AG04450 (cell line): ENCODE measurements at regions not wholly inside any gene's neighbourhood (a gene's known extent, or its start where the extent isn't known, plus 50 kb on each side); places are given as distances from the start of the nearest gene placed in this dataset.

Experiments
- CTCF ChIA-PET: fragments of 300-600, 350-600 bp; formaldehyde crosslinking; extraction: SDS; loops from one replicate; lab custom pipeline; 2022; ENCODE audit warnings: antibody characterized with exemption, inconsistent platforms; lab: Charles Lee
- POLR2A ChIA-PET: fragments of 350-600 bp; formaldehyde crosslinking; extraction: SDS; loops from one replicate; lab custom pipeline; 2021; ENCODE audit warnings: antibody characterized with exemption, inconsistent platforms; lab: Yijun Ruan, JAX
- DNase-seq: peaks from one replicate; pipeline ENCODE4 v3.0.0-alpha.2; 2011; ENCODE audit warnings: low read depth, low spot score
- H3K27ac ChIP-seq: one replicate; pipeline ENCODE4 v1.5.1; 2012; ENCODE audit warnings: low read depth, low read length, control low read depth
- H3K27me3 ChIP-seq: one replicate; pipeline ENCODE4 v1.6.0; 2012; ENCODE audit warnings: low read length; ENCODE audit not compliant: control insufficient read depth, insufficient read depth
- H3K4me3 ChIP-seq: 2 replicates; pipeline ENCODE4 v1.5.1; 2011; ENCODE audit warnings: mild to moderate bottlenecking, low read depth, low read length, control low read depth
- H3K9me3 ChIP-seq: 2 replicates; pipeline ENCODE4 v1.5.1; 2012; ENCODE audit warnings: low read length; ENCODE audit not compliant: control insufficient read depth, insufficient read depth
- CTCF ChIP-seq: IDR thresholded peaks from 2 replicates; pipeline ENCODE4 v1.5.1; 2011; ENCODE audit warnings: low read depth, low read length, control low read depth, inconsistent platforms

GRCh38 chr10:130621231-130621775 is 485.1 kb downstream of the GLRX3 start:
- DNase-seq, result no peak
- H3K27ac ChIP-seq, result no peak overlapping the region
- no peak overlapping the region for H3K4me3 ChIP-seq
- H3K27me3 ChIP-seq, result no peaks in the 10 kb centered on the region
- ChIA-PET CTCF (no interaction called here), POLR2A (no interaction called here)
- no peak for TF ChIP-seq CTCF
- peaks cover 58% of the 10 kb centered on the region for H3K9me3 ChIP-seq

GRCh38 chr10:130623680-130624267 is 487.6 kb downstream of the GLRX3 start:
- ChIA-PET POLR2A (no interaction called here), CTCF (no interaction called here)
- no peak for DNase-seq
- Histone ChIP-seq H3K27me3 (no peaks in the 10 kb centered on the region), H3K4me3 (no peak overlapping the region), H3K27ac (no peak overlapping the region), H3K9me3 (peaks cover 54% of the 10 kb centered on the region)
- no peak for TF ChIP-seq CTCF

- peaks cover 36% of the 10 kb centered on the region for H3K9me3 ChIP-seq
- ChIA-PET CTCF (no interaction called here), POLR2A (no interaction called here)
- H3K27me3 ChIP-seq, result no peaks in the 10 kb centered on the region
- TF ChIP-seq CTCF, result no peak
- no peak for DNase-seq
- H3K27ac ChIP-seq, result no peak overlapping the region
- no peak overlapping the region for H3K4me3 ChIP-seq
These were observed 491.3 kb downstream of the GLRX3 start for GRCh38 chr10:130627346-130628045.

- no peak for DNase-seq
- Histone ChIP-seq H3K27ac (no peak overlapping the region), H3K27me3 (no peaks in the 10 kb centered on the region), H3K9me3 (peaks cover 28% of the 10 kb centered on the region), H3K4me3 (no peak overlapping the region)
- POLR2A ChIA-PET, result no interaction called here
- CTCF ChIA-PET, result no interaction called here
- no peak for TF ChIP-seq CTCF
These were observed 493.9 kb downstream of the GLRX3 start for GRCh38 chr10:130630135-130630534.
